22Rv1 (cell line): ENCODE measurements at regions not wholly inside any gene's neighbourhood (a gene's known extent, or its start where the extent isn't known, plus 50 kb on each side); places are given as distances from the start of the nearest gene placed in this dataset.

Source experiments
- CTCF ChIP-seq: fragments of 450-650 bp; IDR thresholded peaks from 2 replicates; pipeline ENCODE4 v1.5.1; 2017; ENCODE audit warnings: mild to moderate bottlenecking
- ZFX ChIP-seq: fragments of 450-650 bp; IDR thresholded peaks from 2 replicates; pipeline ENCODE4 v1.6.1; 2017; ENCODE audit warnings: antibody characterized with exemption, borderline replicate concordance

- TF ChIP-seq CTCF (no peak), ZFX (no peak)
Measured at GRCh38 chr12:24705741-24706358, 243.1 kb downstream of the BCAT1 start.
